NCI-H2029 treated with DMSO at 0.1 percent for 48 hours (cell line): ENCODE measurements at regions not wholly inside any gene's neighbourhood (a gene's known extent, or its start where the extent isn't known, plus 50 kb on each side); places are given as distances from the start of the nearest gene placed in this dataset.
"Not testable (repeated sequence)": the region's sequence is repeated elsewhere in the genome, so short reads cannot be mapped to it uniquely, and the experiment has no call there.

ENCODE experiments used
- DNase-seq: peaks from one replicate; lab custom pipeline; 2025; lab: John Stamatoyannopoulos, UW

DNA sequence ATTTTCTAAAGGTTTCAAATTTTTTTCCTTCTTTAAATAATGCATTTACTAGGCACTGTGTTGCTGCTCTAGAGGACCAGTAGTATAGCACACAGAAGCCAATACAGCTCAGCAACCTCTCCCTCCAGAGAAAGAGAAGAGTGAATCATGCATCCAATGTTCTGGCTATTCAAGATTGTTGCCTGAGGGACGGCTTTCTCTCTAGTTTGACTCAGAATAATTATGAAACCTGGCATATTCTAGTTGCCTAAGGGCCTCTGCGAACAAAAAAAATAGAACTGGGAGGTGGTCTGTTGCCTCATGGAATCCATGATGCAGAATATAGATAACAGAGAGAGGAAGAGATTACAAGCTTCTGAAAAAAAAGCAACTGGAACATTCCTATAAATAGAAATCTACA is 1233.3 kb upstream of the PABPC4L start:
- no peak for DNase-seq

DNA sequence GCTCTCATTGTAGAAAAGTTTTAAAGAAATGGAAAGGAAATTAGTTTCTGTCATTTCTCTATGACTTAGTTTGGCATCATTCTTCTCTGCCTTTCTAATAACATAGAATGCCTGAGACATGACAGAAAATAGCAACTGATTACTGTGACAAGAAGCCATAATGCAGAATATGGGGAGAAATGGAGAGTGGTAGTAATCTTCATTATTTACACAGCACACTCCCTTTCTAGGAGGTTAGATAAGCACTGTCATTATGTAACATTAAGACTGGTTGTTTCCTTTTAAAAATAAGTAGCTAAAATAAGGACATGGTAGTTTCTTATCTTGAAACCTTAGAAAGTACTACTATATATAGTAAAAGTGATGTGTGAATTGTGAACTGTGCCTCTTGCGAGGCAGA is 1227.9 kb upstream of the PABPC4L start:
- DNase-seq = no peak

DNA sequence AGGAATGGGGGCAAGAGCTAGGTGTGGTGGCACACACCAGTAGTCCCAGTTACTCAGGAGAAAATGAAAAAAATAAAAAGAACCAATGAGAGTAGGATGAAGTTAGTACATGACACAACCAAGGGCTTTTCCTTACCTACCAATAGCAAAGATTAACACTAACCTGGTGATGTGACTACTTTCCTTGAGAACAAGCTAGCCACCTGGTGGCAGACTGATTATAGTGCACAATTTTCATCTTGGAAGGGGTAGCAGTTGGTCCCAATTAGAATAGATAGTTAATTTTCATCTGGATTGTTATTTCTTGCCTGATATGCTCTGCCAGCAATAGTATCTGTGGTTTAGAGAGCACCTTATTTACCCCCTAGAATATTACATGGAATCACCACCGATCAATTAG is 1216.8 kb upstream of the PABPC4L start:
- no peak for DNase-seq

DNA sequence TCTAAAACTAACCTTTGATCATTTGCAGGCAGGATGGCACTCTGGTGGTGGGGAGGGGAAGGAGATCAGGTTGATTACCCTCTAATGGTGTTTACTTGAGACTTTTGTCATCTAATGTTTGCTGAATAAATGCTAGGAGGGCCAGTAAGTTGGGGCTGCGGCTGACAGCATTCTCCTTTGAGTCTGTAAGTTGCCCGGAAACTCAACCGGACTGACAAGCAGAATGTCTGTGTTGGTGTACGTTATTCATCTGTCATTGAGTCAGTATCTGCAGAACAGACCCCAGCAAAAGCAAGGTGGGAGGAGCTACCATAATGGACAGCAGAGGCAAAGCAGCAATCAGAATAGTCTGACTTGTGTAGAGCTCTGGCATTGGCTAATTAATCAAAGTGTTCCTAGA is 1210.6 kb upstream of the PABPC4L start:
- no peak for DNase-seq

DNA sequence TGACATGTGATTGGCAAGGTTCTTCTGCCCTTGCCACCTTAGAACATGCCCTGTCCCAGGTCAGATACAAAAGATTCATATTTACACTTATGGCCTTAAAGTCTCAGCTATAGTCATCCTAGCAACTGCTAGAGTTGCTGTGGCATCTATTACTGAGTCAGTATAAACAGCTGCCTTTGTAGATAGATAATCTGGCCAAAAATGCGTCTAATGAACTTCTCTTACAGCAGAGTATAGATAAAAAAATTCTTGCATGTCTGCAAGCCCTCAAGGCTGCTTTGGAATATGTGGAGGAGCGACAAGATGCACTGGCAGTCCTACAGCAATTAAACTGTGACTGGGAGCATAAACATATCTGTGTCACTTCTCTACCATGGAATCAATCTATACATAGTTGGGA is 1209.7 kb upstream of the PABPC4L start:
- DNase-seq = no peak

DNA sequence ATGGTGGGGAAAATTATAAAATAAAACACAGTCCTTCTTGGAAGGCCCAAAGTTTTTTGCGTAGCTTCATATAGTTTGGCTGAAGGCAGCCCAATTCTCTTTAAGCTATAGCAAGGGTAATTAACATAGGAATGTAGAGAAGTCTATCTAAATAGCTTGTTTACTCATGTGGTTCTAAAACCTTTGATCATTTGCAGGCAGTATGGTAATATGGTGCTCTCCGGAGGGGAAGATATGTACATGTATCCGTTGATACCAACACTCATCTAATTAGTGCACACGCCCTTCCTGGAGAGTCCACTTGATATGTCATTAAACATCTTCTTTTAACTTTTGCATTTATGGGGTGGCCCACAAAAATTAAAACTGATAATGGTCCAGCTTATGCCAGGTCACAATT is 1207.7 kb upstream of the PABPC4L start:
- DNase-seq = not testable (repeated sequence)

DNA sequence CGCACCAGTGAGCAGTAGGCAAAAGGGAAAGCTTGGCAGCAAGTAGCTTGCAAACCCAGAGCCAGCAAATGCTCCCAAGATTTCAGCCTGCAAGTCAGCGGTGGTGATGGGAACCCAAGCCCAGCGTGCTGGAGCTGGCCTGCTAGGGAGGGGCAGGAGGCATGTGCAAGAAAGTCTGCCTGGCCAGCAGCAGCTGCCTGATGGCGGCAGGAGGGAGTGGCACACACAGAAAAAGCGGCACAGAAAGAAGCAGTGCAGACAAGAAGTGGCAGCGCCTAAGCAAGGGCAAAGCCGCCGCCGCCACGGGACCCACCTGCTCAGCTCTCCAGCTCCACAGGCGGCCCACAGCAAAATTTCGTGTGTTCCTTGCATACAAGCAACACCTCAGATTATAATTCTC is 1206.5 kb upstream of the PABPC4L start:
- no peak for DNase-seq

DNA sequence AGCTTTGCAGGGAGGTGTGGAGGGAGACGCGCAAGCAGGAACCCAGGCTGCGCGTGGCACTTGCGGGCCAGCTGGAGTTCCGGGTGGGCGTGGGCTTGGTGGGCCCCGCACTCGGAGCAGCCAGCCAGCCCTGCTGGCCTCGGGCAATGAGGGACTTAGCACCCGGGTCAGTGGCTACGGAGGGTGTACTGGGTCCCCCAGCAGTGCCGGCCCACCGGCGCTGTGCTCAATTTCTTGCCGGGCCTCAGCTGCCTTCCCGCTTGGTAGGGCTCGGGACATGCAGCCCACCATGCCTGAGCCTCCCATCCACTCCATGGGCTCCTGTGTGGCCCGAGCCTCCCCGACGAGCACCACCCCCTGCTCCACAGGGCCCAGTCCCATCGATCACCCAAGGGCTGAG is 1205.0 kb upstream of the PABPC4L start:
- not testable (repeated sequence) for DNase-seq

DNA sequence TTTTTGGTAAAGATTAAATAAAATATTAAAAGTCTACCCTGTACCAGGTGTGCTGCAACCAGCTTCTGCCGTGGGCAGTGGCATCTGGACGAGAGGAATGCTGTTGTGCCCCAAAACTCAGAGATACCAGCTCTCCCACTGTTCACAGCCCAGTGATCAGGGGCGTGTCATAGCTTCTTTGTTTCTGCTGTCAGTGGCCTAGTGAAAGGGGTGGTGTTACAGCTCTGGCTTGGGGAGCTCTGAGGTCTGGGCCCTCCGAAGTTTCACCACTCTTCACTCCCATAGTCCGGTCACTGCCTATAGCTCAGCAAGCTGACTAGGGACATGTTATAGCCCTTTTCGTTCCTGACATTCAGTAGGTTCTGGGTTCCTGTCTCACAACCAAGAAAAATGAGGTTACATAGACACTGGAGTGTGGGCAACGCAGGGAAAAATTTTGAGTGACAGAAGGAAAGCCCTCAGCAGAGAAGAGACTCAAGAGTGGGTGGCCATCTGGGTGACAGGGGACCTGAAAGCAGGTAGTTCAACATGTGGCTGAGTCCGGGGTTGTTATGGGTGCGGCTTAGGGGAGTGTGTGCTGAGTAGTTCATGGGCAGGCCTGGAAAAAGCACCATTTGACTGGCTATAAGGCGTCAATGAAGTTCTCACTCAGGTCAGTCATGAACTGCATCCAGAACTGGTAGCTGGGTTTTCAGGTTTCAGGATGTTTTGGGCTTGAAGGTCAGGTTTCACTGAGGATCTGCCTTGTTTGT is 1184.4 kb upstream of the PABPC4L start:
- DNase-seq = no peak

DNA sequence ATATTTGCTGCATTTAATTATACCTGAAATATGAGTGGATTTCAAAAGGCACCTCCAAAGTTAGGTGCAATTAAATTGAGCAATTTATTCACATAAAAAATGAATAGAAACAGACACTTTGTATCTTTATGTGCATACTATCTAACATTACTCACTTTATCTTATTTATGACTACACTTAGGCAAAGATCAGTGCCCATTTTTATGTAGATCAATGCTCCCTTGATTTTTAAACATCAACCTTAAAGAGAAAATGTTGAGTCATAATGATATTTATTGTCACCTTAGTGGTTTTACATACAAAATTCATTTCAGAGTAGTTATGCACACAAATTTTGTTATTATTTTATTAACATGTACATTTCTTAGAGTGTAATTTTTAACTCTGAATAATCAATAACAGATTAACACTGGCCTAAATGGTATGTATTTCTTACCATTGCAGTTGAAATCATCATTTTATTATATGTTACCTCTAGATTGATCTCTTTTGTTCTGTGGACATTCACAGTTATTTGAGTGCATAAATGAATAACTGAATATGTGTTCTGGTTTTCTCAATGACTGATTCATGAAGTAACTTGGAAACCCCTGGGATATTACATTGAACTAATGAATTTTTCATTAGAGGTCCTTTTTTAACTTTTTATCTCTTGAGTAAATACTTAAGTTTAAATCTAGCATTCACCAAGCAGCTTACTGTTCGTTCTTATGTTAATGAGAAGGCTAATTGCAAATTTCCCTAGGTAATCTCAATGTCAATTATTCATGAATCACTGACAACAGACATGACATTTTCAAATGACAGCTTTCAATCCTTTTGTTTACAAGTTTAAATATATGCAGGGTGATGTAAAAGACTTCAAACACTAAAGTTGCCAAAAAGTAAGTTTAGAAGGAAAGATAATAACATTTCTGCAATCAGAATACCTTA is 1182.0 kb upstream of the PABPC4L start:
- no peak for DNase-seq

DNA sequence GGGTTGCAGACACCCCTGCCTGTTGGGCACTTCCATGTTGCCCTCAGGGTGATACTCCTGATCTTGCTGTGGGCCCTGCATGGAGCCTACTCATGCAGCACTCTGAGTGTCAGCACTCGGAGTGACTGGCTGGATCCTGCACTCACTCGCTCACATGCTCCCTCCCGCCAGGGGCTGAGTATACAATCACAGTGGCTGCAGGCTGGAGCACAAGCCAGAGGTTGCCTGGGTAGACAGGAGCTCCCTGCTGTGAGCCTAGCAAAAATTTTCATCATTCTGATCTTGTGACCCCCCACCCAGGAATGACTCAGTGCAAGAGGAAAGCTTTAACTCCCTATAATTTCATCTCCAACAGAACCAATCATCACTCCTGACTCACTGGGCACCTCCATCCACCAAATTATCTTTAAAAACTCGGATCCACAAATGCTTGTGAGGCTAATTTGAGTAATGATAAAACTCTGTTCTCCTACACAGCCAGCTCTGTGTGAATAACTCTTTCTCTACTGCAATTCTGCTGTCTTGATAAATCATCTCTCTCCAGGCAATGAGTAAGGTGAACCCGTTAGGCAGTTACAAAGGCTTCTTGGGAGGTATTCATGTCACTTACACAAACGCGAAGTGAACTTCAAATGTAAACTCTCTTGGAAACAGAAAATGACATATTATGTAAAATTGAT is 1180.8 kb upstream of the PABPC4L start:
- no peak for DNase-seq

DNA sequence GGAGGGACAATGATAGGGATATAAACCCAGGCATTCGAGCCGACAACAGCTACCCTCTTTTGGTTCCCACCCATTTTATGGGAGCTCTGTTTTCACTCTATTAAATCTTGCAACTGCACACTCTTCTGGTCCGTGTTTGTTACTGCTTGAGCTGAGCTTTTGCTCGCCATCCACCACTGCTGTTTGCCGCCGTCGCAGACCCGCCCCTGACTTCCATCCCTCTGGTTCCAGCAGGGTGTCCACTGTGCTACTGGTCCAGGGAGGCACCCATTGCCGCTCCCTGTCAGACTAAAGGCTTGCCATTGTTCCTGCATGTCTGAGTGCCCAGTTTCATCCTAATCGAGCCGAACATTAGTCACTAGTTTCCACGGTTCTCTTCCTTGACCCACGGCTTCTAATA is 1170.5 kb upstream of the PABPC4L start:
- no peak for DNase-seq

DNA sequence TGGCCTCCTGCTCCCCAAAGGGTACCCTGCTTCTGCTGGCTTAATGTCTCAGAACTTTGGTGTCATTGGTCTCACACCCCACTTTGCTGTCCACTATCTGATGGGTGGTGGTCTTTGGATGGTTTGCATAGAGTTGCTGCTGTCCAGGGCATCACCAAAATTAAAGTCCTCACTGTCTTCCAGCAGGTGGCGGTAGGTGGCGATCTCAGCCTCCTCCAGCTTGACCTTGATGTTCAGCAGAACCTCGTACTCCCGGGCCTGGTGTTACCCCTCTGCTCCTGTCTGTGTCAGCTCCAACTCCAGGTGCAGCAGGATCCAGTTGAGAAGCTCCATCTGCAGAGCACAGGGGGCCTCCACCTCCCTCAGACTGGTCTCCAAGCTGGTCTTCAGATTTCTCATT is 1169.5 kb upstream of the PABPC4L start:
- no peak for DNase-seq

DNA sequence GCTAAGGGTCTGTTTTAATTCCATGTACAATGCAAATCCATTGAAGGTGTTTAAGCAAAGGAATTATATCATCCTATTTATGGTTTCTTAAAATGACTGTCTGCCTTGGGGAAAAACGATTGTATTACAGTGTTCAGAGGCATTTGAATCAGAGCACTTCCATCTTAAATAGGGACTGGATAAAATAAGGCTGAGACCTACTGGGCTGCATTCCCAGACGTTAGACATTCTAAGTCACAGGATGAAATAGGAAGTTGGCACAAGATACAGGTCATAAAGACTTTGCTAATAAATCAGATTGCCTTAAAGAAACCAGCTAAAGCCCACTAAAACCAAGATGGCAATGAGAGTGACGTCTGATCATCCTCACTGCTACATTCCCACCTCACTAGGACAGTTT is 1167.2 kb upstream of the PABPC4L start:
- no peak for DNase-seq

DNA sequence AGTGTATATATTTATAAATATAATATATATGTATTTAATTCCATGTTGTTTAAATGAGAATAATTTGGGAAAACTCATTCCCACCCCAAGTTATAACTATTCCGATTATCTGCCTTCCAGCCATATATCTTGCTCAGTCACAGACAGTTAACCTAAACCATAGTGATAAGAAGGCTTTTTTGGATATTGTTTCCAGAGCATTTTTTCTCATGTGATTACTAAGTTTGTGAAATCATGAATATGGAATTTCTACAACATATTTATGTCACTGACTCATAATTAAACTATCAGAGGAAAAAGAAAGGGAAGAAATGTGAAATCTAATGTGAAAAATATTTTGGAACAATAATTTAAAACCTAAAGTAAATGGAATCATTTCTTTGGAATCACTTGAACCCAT is 1163.5 kb upstream of the PABPC4L start:
- no peak for DNase-seq

DNA sequence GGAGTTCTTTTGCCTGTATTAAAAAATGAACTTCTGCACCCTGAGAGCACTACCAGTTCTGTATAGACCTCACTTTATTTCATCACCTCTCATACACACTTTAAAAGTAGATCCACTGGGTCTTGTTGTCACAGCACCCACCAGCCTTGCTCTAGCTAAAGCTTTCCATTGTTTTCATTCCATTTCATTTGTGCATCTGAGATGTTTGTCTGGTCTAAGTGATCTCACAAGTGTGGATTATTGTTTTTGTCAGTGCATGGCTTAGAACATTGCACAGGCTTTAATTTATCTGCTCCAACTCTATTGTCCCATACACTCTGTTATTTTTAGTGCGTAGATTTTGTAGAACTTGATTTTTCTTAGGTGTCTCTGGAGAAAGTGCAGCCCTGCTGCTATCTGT is 1157.5 kb upstream of the PABPC4L start:
- DNase-seq = no peak

DNA sequence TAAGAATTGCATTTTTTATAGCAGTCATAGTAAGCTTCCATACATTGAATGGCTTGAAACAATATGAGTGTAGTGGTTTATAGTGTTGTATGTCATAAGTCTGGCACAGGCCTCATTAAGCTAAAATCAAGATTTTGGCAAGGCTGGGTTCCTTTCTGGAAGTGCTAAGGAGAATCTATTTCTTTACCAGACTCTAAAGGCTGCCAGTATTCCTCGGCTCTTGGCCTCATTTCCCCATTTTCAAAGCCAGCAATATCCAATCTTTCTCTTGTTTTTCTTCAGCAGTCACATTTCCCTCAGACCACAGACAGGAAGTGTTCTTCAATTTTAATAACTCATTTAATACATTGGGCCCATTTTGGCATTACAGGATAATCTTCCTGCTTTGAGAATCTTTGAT is 1155.5 kb upstream of the PABPC4L start:
- DNase-seq = no peak

DNA sequence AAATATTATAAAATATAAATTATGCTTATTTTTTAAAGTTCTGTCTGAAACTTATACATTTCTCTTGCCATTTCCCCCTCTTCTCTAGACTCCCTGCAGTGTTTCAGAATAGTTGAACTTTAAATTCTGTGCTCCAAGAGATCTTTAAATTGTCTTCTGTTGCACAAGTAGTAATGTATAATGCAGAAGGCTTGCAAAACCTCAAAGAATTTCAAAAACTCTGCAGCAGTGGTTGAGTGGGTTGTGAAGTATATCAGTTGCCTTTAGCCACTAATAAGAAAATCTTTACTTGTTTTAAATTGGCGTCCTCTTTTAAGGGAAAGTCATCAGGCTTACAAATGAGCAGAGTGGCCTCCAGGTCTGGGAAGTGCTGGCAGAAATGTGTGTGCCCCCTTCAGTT is 1153.3 kb upstream of the PABPC4L start:
- DNase-seq = no peak

DNA sequence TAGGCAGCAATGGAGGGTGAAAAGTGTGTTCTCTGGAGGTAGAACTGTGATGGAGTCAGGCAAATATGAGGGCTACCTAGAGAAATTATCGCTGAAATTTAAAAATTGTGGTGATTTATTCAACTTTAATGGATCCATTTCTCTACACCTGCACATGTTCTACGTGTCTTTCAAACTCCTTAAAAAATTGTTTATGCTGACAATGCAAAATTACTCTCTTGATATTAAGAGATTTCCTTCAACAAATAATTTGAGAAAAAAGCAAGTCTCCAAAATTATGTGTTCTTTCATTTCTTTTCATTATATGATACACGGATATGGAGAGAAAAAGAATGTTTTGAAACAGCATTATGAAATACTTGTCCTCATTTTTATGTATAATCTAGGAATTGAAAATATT is 1151.4 kb upstream of the PABPC4L start:
- no peak for DNase-seq

DNA sequence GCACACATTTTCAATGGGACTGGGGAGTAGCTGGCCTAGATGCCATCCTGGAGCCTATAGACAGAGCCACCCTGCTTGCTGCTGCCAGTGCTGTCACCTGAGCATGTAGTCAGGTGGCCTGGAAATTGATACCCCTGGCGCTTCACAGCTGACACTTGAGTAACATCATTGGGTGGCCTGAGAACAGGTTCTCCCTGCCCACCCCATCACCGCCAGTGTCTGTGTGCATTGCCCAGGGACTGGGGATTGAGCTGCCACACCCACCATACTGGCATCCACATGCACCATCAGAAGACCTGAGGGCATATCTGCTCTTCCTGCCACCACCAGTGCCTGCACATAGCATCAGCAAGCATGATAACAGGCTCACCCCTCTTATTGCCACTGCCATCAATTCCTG is 1142.9 kb upstream of the PABPC4L start:
- DNase-seq = no peak

DNA sequence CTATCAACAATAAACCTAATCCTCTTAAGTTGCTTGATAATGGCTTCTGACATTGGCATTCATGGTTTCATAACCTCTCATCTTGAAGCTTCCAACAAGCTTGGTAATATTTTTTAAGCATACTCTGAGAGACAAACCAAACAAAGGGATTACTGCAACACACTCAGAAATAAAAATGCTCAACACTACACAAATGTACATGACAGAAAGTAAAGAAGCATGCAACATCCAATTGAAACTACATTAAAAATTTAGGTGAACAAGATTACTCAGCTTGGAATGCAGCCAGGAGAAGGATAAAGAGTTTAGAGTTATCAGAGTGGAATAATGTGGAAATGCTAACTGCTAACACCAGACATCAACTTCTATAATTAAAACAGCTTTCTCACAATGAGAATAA is 1136.6 kb upstream of the PABPC4L start:
- DNase-seq = no peak

DNA sequence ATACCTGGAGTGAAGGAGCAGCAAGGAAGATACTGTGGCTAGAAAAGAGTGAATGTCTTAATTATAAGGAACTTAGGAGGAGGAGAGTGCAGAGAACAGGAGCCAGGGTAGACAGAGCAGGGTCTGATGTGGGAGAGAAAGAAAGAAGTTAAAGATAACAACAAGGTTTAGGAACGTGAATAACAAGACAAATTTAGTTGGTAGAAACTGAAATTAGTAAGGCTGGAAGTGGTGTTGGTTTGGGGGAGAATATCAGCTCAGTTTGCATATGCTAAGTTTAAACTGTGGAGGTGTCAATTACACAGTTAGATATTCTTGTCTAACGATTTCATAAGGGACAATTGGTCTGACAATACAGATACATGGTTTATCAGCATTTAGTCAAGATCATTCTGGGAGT is 1123.7 kb upstream of the PABPC4L start:
- DNase-seq = no peak

DNA sequence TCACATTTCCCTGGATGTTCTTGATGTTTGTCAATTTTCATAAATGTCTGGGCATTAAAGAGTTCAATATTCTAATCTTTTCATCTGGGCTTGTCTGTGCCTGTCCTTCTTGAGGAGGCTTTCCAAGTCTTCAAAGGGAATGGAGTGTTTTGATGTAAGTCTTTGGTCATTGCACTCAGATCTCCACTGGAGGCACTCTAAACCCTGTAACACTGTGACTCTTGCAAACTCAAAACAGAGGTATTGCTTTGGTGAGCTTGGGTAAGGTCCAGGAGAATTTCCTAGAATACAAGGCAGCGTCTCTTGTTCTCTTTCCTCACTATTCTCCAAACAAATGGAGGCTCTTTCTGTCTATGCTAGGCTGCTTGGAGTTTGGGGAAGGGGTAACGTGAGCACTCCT is 1118.1 kb upstream of the PABPC4L start:
- no peak for DNase-seq
